Activated CD4-positive, alpha-beta T cell treated with anti-CD3 and anti-CD28 coated beads, Interleukin-2, Interleukin-4, amounts not matched to agents 100 ng/mL and 50 ng/mL, durations not matched to agents 16 hours and 8 hours (primary cell): ENCODE measurements at regions not wholly inside any gene's neighbourhood (a gene's known extent, or its start where the extent isn't known, plus 50 kb on each side); places are given as distances from the start of the nearest gene placed in this dataset.

Source experiments
- DNase-seq: peaks from one replicate; pipeline ENCODE4 v3.0.0-alpha.2; 2020; ENCODE audit warnings: low spot score

GRCh38 chr2:59733970-59734369 lies 819.5 kb downstream of the BCL11A start:
- no peak for DNase-seq

- no peak for DNase-seq
These were observed 819.9 kb downstream of the BCL11A start for GRCh38 chr2:59733567-59733930.

- DNase-seq, result no peak
These were observed 820.4 kb downstream of the BCL11A start for GRCh38 chr2:59732871-59733566.

DNA sequence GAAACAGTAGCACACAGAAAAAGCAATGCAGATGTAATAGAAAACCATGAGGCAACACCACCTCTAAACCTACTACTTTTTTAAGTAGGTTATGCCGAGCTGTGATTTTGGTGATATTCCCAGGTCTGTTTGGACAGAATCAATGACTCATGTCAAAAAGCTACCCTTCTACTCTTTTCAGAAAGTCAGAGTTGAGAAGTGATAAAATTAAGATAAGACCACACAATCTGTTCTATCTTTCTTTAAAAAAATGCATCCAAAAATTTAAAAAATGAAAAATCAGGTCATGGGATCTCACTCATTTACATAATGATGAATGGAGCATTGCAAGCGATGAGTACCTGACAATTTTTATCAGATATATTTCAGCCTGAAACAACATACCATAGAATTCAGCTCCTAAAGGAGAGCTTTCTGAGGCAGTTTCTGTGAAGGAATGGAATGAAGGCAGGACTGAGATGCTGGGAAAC lies 826.3 kb downstream of the BCL11A start:
- no peak for DNase-seq

- DNase-seq, result no peak
These were observed 827.0 kb downstream of the BCL11A start for GRCh38 chr2:59726228-59727120.

- no peak for DNase-seq
These were observed 828.7 kb downstream of the BCL11A start for GRCh38 chr2:59724746-59725145.

DNA sequence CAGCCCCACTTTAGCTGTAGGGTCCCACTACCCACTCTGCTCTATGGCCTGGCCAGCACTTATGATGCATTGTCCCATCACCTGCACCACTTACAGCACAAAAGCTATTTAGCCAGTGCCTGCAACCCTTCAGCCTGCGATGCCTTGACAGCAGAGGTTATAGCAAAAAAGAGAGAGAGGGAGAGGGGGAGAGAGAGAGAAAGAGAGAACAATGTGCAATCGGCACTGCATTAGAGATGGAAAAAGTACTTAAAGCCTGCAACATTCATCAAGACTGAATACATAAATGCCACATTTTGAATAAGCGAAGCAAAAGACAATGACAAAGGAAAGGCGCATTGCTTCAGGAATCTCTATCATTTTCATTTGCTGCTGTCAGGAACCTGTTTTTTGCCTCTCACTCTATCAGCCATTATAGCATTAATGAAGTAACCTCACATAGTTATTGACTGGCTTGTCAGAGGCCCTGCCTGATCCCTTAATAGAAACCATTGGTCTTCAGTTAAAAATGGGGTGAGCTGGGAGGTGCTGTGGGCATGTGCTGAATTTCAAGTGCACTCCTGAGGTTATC lies 833.1 kb downstream of the BCL11A start:
- DNase-seq, result no peak

- no peak for DNase-seq
These were observed 839.9 kb downstream of the BCL11A start for GRCh38 chr2:59713577-59713976.

GRCh38 chr2:59711121-59711520 lies 842.3 kb downstream of the BCL11A start:
- no peak for DNase-seq

- DNase-seq, result no peak
These were observed 846.7 kb downstream of the BCL11A start for GRCh38 chr2:59706729-59707128.

DNA sequence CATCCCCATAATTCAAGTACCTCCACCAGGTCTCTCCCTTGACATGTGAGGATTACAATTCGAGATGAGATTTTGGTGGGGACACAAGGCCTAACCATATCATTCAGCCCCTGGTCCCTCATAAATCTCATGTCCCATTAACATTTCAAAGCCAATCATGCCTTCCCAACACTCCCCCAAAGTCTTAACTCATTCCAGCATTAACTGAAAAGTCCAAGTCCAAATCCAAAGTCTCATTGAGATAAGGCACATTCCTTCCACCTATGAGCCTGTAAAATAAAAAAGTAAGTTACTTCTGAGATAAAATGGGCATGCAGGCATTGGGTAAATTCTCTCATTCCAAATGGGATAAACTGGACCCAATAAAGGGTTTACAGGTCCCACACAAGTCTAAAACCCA lies 849.7 kb downstream of the BCL11A start:
- no peak for DNase-seq

DNA sequence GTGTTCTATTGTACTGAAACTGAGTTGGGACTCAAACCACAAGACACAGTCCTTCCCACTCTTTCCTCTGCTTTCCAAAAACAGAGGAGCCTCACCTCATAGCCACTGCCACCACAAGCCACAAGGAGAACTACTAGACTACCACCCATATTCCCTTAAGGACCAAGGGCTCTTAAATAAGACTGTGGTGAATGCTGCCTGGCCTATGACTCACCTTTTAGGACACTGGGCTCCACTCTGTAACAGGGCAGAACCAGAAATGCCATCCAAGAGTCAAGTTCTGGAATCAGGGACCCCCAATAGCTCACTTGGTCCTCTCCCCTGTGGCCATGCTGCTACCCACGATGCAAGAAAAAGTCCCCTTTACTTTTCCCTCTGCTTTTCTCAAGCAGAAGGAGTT lies 851.4 kb downstream of the BCL11A start:
- no peak for DNase-seq

GRCh38 chr2:59701271-59701994 lies 852.0 kb downstream of the BCL11A start:
- DNase-seq, result no peak

- no peak for DNase-seq
These were observed 859.3 kb downstream of the BCL11A start for GRCh38 chr2:59694176-59694575.

GRCh38 chr2:59693231-59693959 lies 860.1 kb downstream of the BCL11A start:
- DNase-seq, result no peak

DNA sequence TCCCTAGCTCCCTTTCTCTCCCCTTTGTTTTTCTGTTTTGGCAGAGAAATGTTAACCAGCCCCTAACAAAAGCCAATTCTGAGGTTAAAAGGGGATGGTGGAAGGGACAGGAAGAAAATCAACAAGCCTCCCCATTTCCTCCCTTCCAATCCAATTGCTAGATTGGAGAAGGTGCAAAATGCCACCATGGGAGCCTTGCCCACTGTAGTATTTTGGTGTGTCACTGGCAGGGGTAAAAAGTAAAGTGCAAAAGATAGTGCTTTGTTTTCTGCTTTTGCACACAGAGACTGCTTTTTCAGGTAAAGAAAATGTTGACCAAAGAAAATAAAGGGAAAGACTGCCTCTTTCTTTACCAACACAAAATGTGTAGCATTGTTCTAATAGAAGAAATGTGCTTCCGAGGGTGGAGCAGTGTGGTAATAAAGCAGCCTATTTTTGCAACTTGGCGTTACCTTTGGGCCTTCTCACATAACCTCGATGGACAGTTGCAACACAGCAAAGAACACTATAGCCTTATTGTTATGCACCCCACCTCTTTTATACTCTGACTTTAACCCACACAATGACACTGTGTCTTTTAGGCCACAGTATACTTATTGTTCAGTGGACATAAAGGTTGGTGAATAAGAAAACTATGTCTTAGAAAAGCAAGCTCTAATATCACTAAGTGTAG lies 861.8 kb downstream of the BCL11A start:
- DNase-seq, result no peak

GRCh38 chr2:59690849-59691248 lies 862.6 kb downstream of the BCL11A start:
- DNase-seq, result no peak

GRCh38 chr2:59684771-59685166 lies 868.7 kb downstream of the BCL11A start:
- DNase-seq, result no peak

- DNase-seq, result no peak
These were observed 869.2 kb downstream of the BCL11A start for GRCh38 chr2:59684116-59684770.

- no peak for DNase-seq
These were observed 872.6 kb downstream of the BCL11A start for GRCh38 chr2:59680863-59681262.

- no peak for DNase-seq
These were observed 876.3 kb downstream of the BCL11A start for GRCh38 chr2:59677158-59677557.
